ENCODE measurements at regions not wholly inside any gene's neighbourhood (a gene's known extent, or its start where the extent isn't known, plus 50 kb on each side); places are given as distances from the start of the nearest gene placed in this dataset.

GRCh38 chr1:228854907-228855306 is 119.6 kb downstream of the RHOU start:
- intact Hi-C loops (cut with micrococcal nuclease): no loop called here
- DNase-seq (ENCODE audit: low spot score): no peak
- H3K36me3 Mint-ChIP-seq (ENCODE audit: low read depth): no peaks in the 10 kb centered on the region
- peaks cover 4% of the 10 kb centered on the region for H3K4me1 Mint-ChIP-seq (ENCODE audit: low read depth)
- no peak overlapping the region for H3K4me3 Mint-ChIP-seq
- H3K27me3 Mint-ChIP-seq (ENCODE audit: insufficient read depth): peaks cover 38% of the 10 kb centered on the region
- H3K27ac Mint-ChIP-seq: no peak overlapping the region
- no peaks in the 10 kb centered on the region for H3K9me3 Mint-ChIP-seq

GRCh38 chr1:228857611-228858010 is 122.3 kb downstream of the RHOU start:
- H3K36me3 Mint-ChIP-seq (ENCODE audit: low read depth): no peaks in the 10 kb centered on the region
- H3K27me3 Mint-ChIP-seq (ENCODE audit: insufficient read depth): peaks cover 43% of the 10 kb centered on the region
- H3K4me3 Mint-ChIP-seq: no peak overlapping the region
- DNase-seq (ENCODE audit: low spot score): no peak
- no peak overlapping the region for H3K27ac Mint-ChIP-seq
- no peaks in the 10 kb centered on the region for H3K9me3 Mint-ChIP-seq
- intact Hi-C loops (cut with micrococcal nuclease): no loop called here
- H3K4me1 Mint-ChIP-seq (ENCODE audit: low read depth): peaks cover 18% of the 10 kb centered on the region

- intact Hi-C loops (cut with micrococcal nuclease): loop anchor here (1.0 to 10.0 kb wide), 4 partner anchors 67 to 366 kb away; partner anchors contain the start of gene RHOU
- DNase-seq (ENCODE audit: low spot score): no peak
- Mint-ChIP-seq H3K27ac (no peak overlapping the region), H3K9me3 (no peaks in the 10 kb centered on the region), H3K27me3 (ENCODE audit: insufficient read depth) (peaks cover 21% of the 10 kb centered on the region), H3K36me3 (ENCODE audit: low read depth) (no peaks in the 10 kb centered on the region), H3K4me1 (ENCODE audit: low read depth) (peaks cover 37% of the 10 kb centered on the region), H3K4me3 (no peak overlapping the region)
Measured at GRCh38 chr1:228860911-228861831, 125.9 kb downstream of the RHOU start.

- H3K27me3 Mint-ChIP-seq (ENCODE audit: insufficient read depth): peaks cover 14% of the 10 kb centered on the region
- DNase-seq (ENCODE audit: low spot score): no peak
- no peaks in the 10 kb centered on the region for H3K36me3 Mint-ChIP-seq (ENCODE audit: low read depth)
- H3K9me3 Mint-ChIP-seq: no peaks in the 10 kb centered on the region
- intact Hi-C loops (cut with micrococcal nuclease): loop anchor here (1.0 to 10.0 kb wide), 4 partner anchors 67 to 365 kb away; partner anchors contain the start of gene RHOU
- no peak overlapping the region for H3K27ac Mint-ChIP-seq
- peaks cover 37% of the 10 kb centered on the region for H3K4me1 Mint-ChIP-seq (ENCODE audit: low read depth)
- no peak overlapping the region for H3K4me3 Mint-ChIP-seq
Measured at GRCh38 chr1:228861832-228862180, 126.5 kb downstream of the RHOU start.

GRCh38 chr1:228862542-228863505 is 127.5 kb downstream of the RHOU start:
- peaks cover 14% of the 10 kb centered on the region for H3K27me3 Mint-ChIP-seq (ENCODE audit: insufficient read depth)
- no peaks in the 10 kb centered on the region for H3K9me3 Mint-ChIP-seq
- intact Hi-C loops (cut with micrococcal nuclease): loop anchor here (5.0 to 10.0 kb wide), 2 partner anchors 128 to 364 kb away; partner anchors contain the start of gene RHOU
- no peak for DNase-seq (ENCODE audit: low spot score)
- peaks cover 37% of the 10 kb centered on the region for H3K4me1 Mint-ChIP-seq (ENCODE audit: low read depth)
- no peaks in the 10 kb centered on the region for H3K36me3 Mint-ChIP-seq (ENCODE audit: low read depth)
- no peak overlapping the region for H3K4me3 Mint-ChIP-seq
- H3K27ac Mint-ChIP-seq: no peak overlapping the region

GRCh38 chr1:228863776-228864175 is 128.5 kb downstream of the RHOU start:
- no peak for DNase-seq (ENCODE audit: low spot score)
- peaks cover 37% of the 10 kb centered on the region for H3K4me1 Mint-ChIP-seq (ENCODE audit: low read depth)
- H3K27me3 Mint-ChIP-seq (ENCODE audit: insufficient read depth): peaks cover 11% of the 10 kb centered on the region
- intact Hi-C loops (cut with micrococcal nuclease): loop anchor here (5.0 to 10.0 kb wide), 2 partner anchors 129 to 364 kb away; partner anchors contain the start of gene RHOU
- H3K9me3 Mint-ChIP-seq: no peaks in the 10 kb centered on the region
- no peak overlapping the region for H3K4me3 Mint-ChIP-seq
- H3K36me3 Mint-ChIP-seq (ENCODE audit: low read depth): no peaks in the 10 kb centered on the region
- H3K27ac Mint-ChIP-seq: peak overlapping the region; percentile 49

GRCh38 chr1:228865627-228866330 is 130.5 kb downstream of the RHOU start:
- intact Hi-C loops (cut with micrococcal nuclease): loop anchor here (10.0 kb wide), 1 partner anchor 131 kb away; the partner anchor contains the start of gene RHOU
- Mint-ChIP-seq H3K36me3 (ENCODE audit: low read depth) (no peaks in the 10 kb centered on the region), H3K27ac (no peak overlapping the region), H3K27me3 (ENCODE audit: insufficient read depth) (peaks cover 12% of the 10 kb centered on the region), H3K4me1 (ENCODE audit: low read depth) (peaks cover 33% of the 10 kb centered on the region), H3K4me3 (no peak overlapping the region), H3K9me3 (no peaks in the 10 kb centered on the region)
- DNase-seq (ENCODE audit: low spot score): no peak

- H3K27me3 Mint-ChIP-seq (ENCODE audit: insufficient read depth): peaks cover 10% of the 10 kb centered on the region
- no peak overlapping the region for H3K27ac Mint-ChIP-seq
- no peak overlapping the region for H3K4me3 Mint-ChIP-seq
- intact Hi-C loops (cut with micrococcal nuclease): loop anchor here (10.0 kb wide), 1 partner anchor 132 kb away; the partner anchor contains the start of gene RHOU
- peaks cover 27% of the 10 kb centered on the region for H3K4me1 Mint-ChIP-seq (ENCODE audit: low read depth)
- DNase-seq (ENCODE audit: low spot score): no peak
- no peaks in the 10 kb centered on the region for H3K9me3 Mint-ChIP-seq
- H3K36me3 Mint-ChIP-seq (ENCODE audit: low read depth): no peaks in the 10 kb centered on the region
Measured at GRCh38 chr1:228866468-228866867, 131.2 kb downstream of the RHOU start.

GRCh38 chr1:228867108-228867950 is 132.1 kb downstream of the RHOU start:
- Mint-ChIP-seq H3K36me3 (ENCODE audit: low read depth) (no peaks in the 10 kb centered on the region), H3K27me3 (ENCODE audit: insufficient read depth) (peaks cover 12% of the 10 kb centered on the region), H3K4me1 (ENCODE audit: low read depth) (peaks cover 20% of the 10 kb centered on the region), H3K9me3 (no peaks in the 10 kb centered on the region), H3K27ac (no peak overlapping the region), H3K4me3 (no peak overlapping the region)
- intact Hi-C loops (cut with micrococcal nuclease): loop anchor here (10.0 kb wide), 1 partner anchor 133 kb away; the partner anchor contains the start of gene RHOU
- no peak for DNase-seq (ENCODE audit: low spot score)

- no peaks in the 10 kb centered on the region for H3K36me3 Mint-ChIP-seq (ENCODE audit: low read depth)
- peaks cover 12% of the 10 kb centered on the region for H3K27me3 Mint-ChIP-seq (ENCODE audit: insufficient read depth)
- H3K4me1 Mint-ChIP-seq (ENCODE audit: low read depth): peaks cover 15% of the 10 kb centered on the region
- no peak overlapping the region for H3K27ac Mint-ChIP-seq
- H3K9me3 Mint-ChIP-seq: no peaks in the 10 kb centered on the region
- no peak overlapping the region for H3K4me3 Mint-ChIP-seq
- intact Hi-C loops (cut with micrococcal nuclease): loop anchor here (10.0 kb wide), 1 partner anchor 133 kb away; the partner anchor contains the start of gene RHOU
- no peak for DNase-seq (ENCODE audit: low spot score)
Measured at GRCh38 chr1:228867951-228868730, 132.9 kb downstream of the RHOU start.

- intact Hi-C loops (cut with micrococcal nuclease): loop anchor here (10.0 kb wide), 1 partner anchor 134 kb away; the partner anchor contains the start of gene RHOU
- DNase-seq (ENCODE audit: low spot score): no peak
- H3K4me3 Mint-ChIP-seq: no peak overlapping the region
- peaks cover 12% of the 10 kb centered on the region for H3K27me3 Mint-ChIP-seq (ENCODE audit: insufficient read depth)
- H3K27ac Mint-ChIP-seq: no peak overlapping the region
- H3K36me3 Mint-ChIP-seq (ENCODE audit: low read depth): no peaks in the 10 kb centered on the region
- no peaks in the 10 kb centered on the region for H3K9me3 Mint-ChIP-seq
- peaks cover 10% of the 10 kb centered on the region for H3K4me1 Mint-ChIP-seq (ENCODE audit: low read depth)
Measured at GRCh38 chr1:228868731-228869024, 133.4 kb downstream of the RHOU start.
